Suprapubic skin (tissue), 3 donors: ENCODE measurements at regions not wholly inside any gene's neighbourhood (a gene's known extent, or its start where the extent isn't known, plus 50 kb on each side); places are given as distances from the start of the nearest gene placed in this dataset.

Experiments used
- EP300 ChIP-seq: sonication (generic); formaldehyde crosslinking; IDR thresholded peaks from one replicate; pipeline ENCODE4 v1.6.1; 2017; ENCODE audit warnings: antibody characterized with exemption
- POLR2A ChIP-seq, 2 donors: fragments of 450-650 bp; IDR thresholded peaks; one replicate each; pipeline ENCODE4 v1.6.1; 2017; ENCODE audit warnings: antibody characterized with exemption in 2 of 2, mild to moderate bottlenecking in 2 of 2, moderate library complexity in 2 of 2
- TF ChIP-seq, protein P1 (sequence below), 2 donors: fragments of 200-600 bp in 1 of 2; fragments of 450-650 bp in 1 of 2; sonication (generic) in 1 of 2; IDR thresholded peaks; one replicate each; pipeline ENCODE4 v1.5.1; 2016 to 2019; ENCODE audit warnings: antibody characterized with exemption in 2 of 2, mild to moderate bottlenecking in 1 of 2, moderate library complexity in 1 of 2

DNA sequence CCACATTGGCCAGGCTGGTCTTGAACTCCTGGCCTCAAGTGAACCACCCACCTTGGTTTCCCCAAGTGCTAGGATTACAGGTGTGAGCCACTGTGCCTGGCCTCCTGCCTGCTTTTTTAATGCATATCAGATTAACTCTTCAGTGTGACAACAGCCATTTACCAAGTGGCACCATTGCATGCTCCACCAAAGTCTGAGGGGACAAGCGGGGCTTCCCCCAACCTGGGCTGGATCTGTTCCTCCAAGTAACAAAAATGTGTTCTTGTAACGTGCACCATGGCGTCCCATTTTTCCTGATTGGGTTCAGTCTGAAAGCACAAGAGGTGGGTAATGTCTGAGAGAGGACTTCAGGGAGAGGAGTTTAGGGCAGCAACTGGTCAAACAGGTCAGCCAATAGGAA is 77.8 kb downstream of the TEX29 start:
- TF ChIP-seq, protein P1, sequence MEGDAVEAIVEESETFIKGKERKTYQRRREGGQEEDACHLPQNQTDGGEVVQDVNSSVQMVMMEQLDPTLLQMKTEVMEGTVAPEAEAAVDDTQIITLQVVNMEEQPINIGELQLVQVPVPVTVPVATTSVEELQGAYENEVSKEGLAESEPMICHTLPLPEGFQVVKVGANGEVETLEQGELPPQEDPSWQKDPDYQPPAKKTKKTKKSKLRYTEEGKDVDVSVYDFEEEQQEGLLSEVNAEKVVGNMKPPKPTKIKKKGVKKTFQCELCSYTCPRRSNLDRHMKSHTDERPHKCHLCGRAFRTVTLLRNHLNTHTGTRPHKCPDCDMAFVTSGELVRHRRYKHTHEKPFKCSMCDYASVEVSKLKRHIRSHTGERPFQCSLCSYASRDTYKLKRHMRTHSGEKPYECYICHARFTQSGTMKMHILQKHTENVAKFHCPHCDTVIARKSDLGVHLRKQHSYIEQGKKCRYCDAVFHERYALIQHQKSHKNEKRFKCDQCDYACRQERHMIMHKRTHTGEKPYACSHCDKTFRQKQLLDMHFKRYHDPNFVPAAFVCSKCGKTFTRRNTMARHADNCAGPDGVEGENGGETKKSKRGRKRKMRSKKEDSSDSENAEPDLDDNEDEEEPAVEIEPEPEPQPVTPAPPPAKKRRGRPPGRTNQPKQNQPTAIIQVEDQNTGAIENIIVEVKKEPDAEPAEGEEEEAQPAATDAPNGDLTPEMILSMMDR (IDR thresholded peaks at IDR 0.05) = no peak
- TF ChIP-seq POLR2A (IDR thresholded peaks at IDR 0.05) (no peak), EP300 (no peak)
